GM12891 (cell line): ENCODE measurements at regions not wholly inside any gene's neighbourhood (a gene's known extent, or its start where the extent isn't known, plus 50 kb on each side); places are given as distances from the start of the nearest gene placed in this dataset.
"Not testable (repeated sequence)": the region's sequence is repeated elsewhere in the genome, so short reads cannot be mapped to it uniquely, and the experiment has no call there.

Source experiments
- DNase-seq: peaks from one replicate; pipeline ENCODE4 v3.0.0; 2011; ENCODE audit warnings: low spot score; ENCODE audit not compliant: insufficient read length
- FAIRE-seq: peaks from 2 replicates; lab custom pipeline; 2011; peaks lifted over from hg19 to GRCh38; lab: Jason Lieb, UNC
- PAX5 ChIP-seq: IDR thresholded peaks from 2 replicates; pipeline ENCODE4 v1.6.1; 2011; ENCODE audit warnings: low read length, moderate library complexity, mild to moderate bottlenecking; ENCODE audit not compliant: insufficient read depth, severe bottlenecking
- POLR2A ChIP-seq: IDR thresholded peaks from 2 replicates; pipeline ENCODE4 v1.6.1; 2011; ENCODE audit warnings: low read depth, low read length, control low read depth
- POLR2AphosphoS5 ChIP-seq: IDR thresholded peaks from 2 replicates; pipeline ENCODE4 v1.6.1; 2011; ENCODE audit warnings: low read depth, low read length, control low read depth
- POU2F2 ChIP-seq: IDR thresholded peaks from 2 replicates; pipeline ENCODE4 v1.6.1; 2011; ENCODE audit warnings: low read depth, mild to moderate bottlenecking, control low read depth, low read length, moderate library complexity
- SPI1 ChIP-seq: IDR thresholded peaks from 2 replicates; pipeline ENCODE4 v1.6.1; 2011; ENCODE audit warnings: low read depth, low read length, control low read depth
- TAF1 ChIP-seq: IDR thresholded peaks from 2 replicates; pipeline ENCODE4 v1.6.1; 2011; ENCODE audit warnings: low read depth, low read length, control low read depth

DNA sequence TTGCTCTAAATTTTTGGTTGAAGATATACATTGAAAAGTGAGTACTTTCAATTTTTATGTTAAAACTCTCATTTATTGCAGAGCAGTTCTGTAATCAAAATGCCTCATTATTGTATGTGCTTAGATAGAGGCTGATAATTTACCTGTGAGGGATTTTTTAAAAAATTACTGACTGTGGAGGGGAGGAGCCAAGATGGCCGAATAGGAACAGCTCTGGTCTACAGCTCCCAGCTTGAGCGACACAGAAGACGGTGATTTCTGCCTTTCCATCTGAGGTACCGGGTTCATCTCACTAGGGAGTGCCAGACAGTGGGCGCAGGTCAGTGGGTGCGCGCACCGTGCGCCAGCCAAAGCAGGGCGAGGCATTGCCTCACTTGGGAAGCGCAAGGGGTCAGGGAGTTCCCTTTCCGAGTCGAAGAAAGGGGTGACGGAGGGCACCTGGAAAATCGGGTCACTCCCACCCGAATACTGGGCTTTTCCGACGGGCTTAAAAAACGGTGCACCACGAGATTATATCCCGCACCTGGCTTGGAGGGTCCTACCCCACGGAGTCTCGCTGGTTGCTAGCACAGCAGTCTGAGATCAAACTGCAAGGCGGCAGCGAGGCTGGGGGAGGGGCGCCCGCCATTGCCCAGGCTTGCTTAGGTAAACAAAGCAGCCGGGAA lies 89.4 kb downstream of the DDX11 start:
- not testable (repeated sequence) for FAIRE-seq, DNase-seq

DNA sequence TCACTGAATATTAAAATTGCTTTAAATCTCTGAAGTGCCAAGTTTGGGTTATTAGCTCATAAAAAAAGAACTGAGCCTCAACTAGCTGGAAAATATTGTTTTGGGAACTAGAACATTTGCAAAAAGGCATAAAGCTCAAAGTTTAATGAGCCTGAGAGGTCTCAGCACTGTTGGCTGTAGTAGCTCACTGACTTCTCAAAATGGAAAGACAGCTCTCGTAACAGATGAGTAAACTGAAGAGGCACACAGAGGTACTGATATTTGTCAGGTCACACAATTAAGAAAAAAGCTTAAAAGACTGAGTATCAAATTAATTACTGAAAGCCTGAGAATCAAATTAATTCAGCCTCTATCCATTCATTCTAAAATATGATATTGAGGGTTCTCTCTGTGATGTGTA lies 100.6 kb downstream of the DDX11 start:
- FAIRE-seq = peak; percentile 16

GRCh38 chr12:31177514-31177913 lies 103.9 kb downstream of the DDX11 start:
- FAIRE-seq, DNase-seq: not testable (repeated sequence)

More for the DNA sequence above, 100.6 kb downstream of the DDX11 start:
- not testable (repeated sequence) for DNase-seq

DNA sequence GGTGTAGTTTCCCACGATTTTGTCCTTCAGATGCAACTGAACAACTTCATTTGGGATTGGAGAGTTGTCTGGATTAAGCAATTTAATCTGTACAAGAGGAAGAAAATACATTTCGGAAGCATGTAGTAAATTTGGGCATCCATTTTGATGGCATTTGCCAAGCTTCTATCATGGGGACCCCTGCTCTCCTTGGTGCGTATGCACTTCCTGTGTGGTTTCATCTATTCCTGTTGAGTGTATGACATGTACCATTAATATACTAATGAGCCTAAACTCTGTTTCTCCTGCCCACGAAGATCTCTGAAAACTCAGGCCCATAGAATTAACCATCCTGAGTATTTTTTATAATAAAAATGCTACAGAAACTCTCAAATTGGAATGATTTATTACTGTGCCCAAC lies 105.2 kb downstream of the DDX11 start:
- FAIRE-seq = peak; percentile 57

GRCh38 chr12:31179627-31180237 lies 106.1 kb downstream of the DDX11 start:
- not testable (repeated sequence) for DNase-seq
- peak; percentile 82 for FAIRE-seq

More for the DNA sequence above, 105.2 kb downstream of the DDX11 start:
- not testable (repeated sequence) for DNase-seq

- not testable (repeated sequence) for FAIRE-seq, DNase-seq
These were observed 108.9 kb downstream of the DDX11 start for GRCh38 chr12:31182571-31182970.

- not testable (repeated sequence) for FAIRE-seq, DNase-seq
These were observed 109.4 kb downstream of the DDX11 start for GRCh38 chr12:31183107-31183506.

DNA sequence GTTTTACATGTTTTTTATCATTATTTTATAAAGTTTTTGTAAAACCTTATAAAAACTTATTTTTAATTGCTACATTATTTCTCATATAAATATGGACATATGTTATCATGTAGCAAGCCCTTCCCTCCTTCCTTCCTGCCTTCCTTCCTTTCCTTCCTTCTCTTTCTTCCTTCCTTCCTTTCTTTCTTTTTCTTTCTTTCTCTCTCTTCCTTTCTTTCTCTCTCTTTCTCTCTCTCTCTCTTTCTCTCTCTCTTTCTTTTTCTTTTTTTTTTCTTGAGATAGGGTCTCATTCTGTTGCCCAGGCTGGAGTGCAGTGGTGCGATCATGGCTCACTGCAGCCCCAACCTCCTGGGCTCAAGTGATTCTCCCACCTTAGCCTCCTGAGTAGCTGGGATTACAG lies 110.2 kb downstream of the DDX11 start:
- FAIRE-seq, DNase-seq: not testable (repeated sequence)

DNA sequence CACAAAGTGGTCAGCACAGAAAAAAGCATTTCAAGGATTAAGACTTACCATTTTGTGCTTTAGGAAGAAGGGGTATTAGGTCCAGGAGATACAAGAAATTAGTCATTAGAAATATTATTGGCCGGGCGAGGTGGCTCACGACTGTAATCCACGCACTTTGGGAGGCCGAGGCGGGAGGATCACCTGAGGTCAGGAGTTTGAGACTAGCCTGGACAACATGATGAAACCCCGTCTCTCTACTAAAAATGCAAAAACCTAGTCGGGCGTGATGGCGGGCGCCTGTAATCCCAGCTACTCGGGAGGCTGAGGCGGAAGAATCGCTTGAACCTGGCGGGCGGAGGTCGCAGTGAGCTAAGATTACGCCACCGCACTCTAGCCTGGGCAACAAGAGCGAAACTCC lies 111.0 kb downstream of the DDX11 start:
- not testable (repeated sequence) for FAIRE-seq, DNase-seq

- FAIRE-seq = peak; percentile 57
- not testable (repeated sequence) for DNase-seq
These were observed 119.0 kb downstream of the DDX11 start for GRCh38 chr12:31192689-31193088.

- not testable (repeated sequence) for FAIRE-seq, DNase-seq
These were observed 122.0 kb downstream of the DDX11 start for GRCh38 chr12:31195620-31196019.

DNA sequence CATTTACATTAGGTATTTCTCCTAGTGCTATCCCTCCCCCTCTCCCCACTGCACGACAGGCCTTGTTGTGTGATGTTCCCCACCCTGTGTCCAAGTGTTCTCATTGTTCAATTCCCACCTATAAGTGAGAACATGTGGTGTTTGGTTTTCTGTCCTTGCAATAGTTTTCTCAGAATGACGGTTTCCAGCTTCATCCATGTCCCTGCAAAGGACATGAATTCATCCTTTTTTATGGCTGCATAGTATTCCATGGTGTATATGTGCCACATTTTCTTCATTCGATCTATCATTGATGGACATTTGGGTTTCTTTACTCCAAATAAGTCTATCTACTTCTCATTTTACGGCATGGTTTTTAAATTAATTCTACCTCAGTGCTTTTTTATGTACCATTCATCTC lies 125.8 kb downstream of the DDX11 start:
- FAIRE-seq = not testable (repeated sequence)

GRCh38 chr12:31201382-31201781 lies 124.6 kb downstream of the SINHCAF start:
- DNase-seq = no peak
- TF ChIP-seq TAF1 (no peak), POU2F2 (no peak), POLR2AphosphoS5 (no peak), PAX5 (no peak), POLR2A (no peak), SPI1 (no peak)
- FAIRE-seq = no peak

More for the DNA sequence above, 125.8 kb downstream of the DDX11 start:
- DNase-seq = not testable (repeated sequence)

- DNase-seq = no peak
- FAIRE-seq = no peak
- no peak for TF ChIP-seq SPI1
- no peak for TF ChIP-seq PAX5
- TF ChIP-seq POLR2A = no peak
- no peak for TF ChIP-seq POLR2AphosphoS5
- TF ChIP-seq POU2F2 = no peak
- no peak for TF ChIP-seq TAF1
These were observed 122.7 kb downstream of the SINHCAF start for GRCh38 chr12:31203261-31203660.
